Skin epidermis (tissue), 12 donors: ENCODE measurements at regions not wholly inside any gene's neighbourhood (a gene's known extent, or its start where the extent isn't known, plus 50 kb on each side); places are given as distances from the start of the nearest gene placed in this dataset.
A peak's percentile ranks its signal among the peaks of the same experiment; 100 is the strongest.

ENCODE experiments used
- H3K27ac ChIP-seq, 21 experiments: fragments of 200-600 bp; sonication (generic) in 11 of 21; one replicate each; pipeline ENCODE4 v1.5.0; 2020; ENCODE audit warnings: mild to moderate bottlenecking in 3 of 21, inconsistent platforms in 2 of 21, moderate library complexity in 2 of 21
- H3K4me3 ChIP-seq, 7 experiments: fragments of 200-600 bp; sonication (generic) in 2 of 7; one replicate each; pipeline ENCODE4 v1.5.0; 2020; ENCODE audit warnings: inconsistent platforms in 2 of 7, mild to moderate bottlenecking in 2 of 7, moderate library complexity in 1 of 7

DNA sequence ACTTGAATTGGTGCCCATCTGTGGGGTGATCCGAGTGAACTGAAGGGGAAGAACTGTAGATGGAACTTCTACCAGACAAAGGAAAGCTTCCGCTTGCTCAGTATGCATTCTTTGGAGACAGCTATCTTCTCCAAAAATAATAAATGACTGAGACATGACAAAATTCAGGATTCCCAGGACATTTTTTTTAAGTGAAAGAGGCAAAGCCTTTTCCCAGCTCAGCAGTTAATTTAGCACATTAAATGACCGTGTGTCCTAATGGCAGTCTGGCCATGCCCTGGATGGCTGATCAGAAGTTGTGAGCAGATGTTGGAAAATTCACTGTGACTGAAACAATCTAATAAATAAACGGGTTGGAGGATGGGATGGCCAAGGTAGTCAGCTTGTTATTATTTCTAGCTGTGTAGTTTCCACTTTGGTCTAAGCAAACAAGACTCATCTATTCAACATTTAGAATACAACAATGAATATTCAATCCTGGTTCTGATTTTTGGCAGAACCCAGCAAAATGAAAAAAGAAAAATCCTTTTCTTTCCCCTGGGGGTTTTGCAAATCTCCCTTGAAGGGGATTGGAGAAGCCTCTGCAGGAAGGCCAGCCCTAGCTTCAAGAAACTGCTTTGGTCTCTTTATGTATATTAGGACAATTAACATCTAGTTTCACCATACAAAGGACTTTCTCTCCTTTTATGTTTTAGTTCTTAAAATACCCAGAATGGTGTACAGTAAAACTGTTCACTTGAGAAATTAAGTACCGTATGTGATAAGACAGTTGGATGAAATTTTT, 540.9 kb upstream of the MDFIC2 start:
- H3K4me3 ChIP-seq: no peak overlapping the region
- H3K27ac ChIP-seq: no peak overlapping the region

DNA sequence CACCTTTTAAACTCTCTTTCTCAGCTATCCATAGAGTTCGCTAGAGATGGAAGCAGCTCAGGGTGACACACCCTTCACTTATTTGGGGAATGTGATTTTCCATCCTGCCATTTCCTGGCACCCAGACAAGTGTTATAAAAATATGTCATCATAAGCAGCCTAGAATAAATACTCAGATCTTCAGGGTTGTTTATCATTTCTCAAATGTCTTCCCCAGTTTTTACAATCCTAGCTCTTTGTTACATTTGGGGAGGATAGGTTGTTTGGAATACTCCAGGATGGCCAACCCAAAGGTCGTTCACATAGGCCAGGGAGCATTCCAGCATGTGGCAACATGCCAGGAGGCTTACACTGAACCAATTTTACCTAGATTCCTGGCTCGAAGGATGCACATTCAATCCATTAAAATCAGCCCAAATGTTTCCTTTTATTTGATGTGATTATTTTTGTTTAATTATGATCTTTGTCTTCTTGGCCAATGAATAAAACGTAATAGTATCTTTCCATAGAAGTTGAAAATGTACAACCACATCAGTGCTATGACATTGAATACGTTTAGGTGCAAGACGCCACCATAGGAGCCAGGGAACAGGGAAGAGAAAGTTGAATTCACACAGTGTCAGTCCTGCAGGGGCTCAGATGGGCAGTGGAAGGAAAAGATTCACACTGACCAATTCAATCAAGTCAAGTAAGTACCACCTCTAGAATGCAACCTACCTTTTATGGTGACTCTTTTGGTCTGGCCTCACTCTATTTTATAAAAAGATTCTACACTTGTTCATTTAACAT, 537.7 kb upstream of the MDFIC2 start:
- H3K27ac ChIP-seq: peak overlapping the region in 1 of 21 experiments; percentile 12

DNA sequence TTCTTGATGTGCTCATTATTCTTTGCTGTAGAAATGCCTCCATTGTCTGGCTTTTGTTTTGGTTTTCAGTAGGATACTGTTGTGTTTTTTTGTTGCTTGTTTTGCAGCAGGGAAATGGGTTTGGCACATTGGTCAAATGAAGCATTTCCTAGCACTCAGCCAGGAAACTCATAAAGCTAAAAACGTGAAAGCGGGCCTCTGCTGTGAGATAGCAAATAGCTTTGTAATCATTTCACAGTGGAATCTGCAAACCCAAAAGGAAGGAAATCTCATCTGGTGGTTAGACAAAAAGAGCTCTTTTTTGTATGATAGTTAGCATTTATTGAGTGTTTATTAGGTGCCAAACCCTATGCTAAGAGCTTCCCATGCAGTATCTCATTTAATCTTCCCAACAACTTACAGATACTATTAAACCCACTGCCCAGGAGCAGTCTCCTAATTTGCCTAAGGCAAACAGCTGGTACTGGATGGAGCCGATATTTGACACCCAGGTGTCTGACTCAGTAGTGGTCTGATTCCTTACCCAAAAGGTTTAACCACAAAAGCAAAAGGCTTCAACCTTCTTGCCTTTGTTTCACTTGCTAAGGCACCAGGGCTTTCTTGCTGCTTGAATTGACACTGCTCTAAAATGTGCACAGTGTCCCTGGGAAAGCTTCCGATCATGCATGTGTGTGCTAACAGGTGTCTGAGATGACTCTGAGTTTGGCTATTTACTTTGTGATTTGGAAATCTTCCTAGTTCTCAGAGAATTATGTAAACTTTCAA, 527.9 kb upstream of the MDFIC2 start:
- Histone ChIP-seq H3K27ac (no peak overlapping the region), H3K4me3 (no peak overlapping the region)

More for the DNA sequence above, 537.7 kb upstream of the MDFIC2 start:
- H3K4me3 ChIP-seq: no peak overlapping the region

DNA sequence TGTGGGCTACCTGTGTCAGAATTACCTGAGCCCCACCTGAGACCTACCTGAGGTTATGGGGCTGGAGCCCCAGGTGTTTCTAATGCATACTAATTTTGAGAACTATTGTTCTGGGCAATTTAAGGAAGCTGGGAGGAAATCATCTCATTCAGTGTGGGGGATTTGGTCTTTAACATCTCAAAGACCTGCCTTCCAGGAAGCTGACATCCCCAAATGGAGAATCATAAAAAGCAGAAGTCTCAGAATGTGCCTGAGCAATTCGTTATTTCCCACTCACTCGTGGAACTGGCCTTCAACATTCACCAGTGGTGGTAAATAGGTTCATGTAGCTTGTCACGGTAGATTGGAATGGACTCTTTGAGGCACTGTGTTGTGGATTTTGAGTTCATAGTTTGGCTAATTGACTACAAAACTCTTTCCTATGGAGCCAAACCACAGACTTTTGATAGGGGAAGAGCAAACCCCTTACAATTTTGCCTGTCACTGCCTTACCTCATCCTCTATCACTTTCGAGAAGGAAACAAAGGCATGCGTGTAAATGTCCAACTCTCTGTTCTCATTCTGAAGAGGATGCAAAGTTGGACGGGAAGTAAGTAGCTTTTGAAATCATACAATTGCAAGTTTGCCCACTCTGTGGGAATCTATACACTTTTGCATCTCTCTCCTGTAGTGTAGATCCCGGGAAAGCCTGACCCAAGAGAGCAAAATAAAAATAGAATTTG, 521.0 kb upstream of the MDFIC2 start:
- Histone ChIP-seq H3K4me3 (no peak overlapping the region), H3K27ac (peak overlapping the region in 9 of 21 experiments; percentile 11 to 79 (median 38))

DNA sequence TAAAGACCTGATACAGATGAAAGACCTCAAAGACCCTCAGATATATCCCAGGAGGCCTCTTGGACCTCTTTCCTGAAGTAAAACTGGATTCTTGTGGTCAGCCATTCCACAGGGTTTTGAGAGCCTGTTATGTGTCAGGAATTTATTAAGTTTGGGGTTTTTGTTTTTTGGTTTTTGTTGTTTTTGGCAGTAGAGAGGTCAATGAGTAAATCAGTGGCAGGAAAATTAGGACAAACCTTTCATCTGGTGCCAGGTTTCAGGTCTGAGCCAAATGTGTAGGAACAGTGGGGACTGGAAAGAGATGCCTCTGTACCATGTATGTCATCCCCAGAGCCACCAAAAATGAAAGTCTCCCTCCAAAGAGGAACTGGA, 520.4 kb upstream of the MDFIC2 start:
- H3K27ac ChIP-seq: peak overlapping the region in 11 of 21 experiments; percentile 11 to 79 (median 36)
- no peak overlapping the region for H3K4me3 ChIP-seq

DNA sequence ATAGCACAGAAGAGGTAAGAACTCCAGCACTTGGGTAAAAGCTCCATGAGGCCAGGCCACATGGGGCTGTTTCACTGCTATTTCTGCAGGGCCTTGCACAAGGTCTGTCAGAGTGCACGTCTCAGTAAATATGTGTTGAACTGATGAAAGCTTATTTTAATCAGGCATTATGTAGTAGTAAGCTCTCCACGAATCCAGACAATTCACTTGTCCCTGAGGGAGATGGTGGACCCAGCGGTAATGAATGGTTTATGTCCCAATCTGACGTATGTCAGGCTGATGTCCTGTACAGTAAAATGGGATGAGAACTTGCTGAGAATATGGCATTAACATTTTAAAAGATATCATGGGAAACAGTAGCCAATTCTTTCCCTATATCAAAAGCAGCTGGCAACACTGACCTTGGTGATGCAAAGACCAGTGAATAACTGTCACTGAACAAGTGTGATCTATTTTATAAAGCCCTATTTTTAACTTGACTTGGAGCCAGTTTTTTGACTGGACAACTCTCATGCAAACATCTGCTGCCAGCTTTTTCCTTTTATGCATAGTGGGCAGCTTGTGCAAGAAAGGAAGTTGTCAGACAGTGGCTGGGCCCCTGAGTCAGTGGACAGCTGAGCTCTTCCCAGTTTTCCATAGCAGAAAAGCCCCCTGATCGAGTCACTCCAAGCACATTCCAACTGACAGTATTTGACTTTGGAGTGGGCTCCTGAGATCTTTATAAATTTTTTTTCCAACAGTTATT, 519.8 kb upstream of the MDFIC2 start:
- no peak overlapping the region for H3K4me3 ChIP-seq
- H3K27ac ChIP-seq: peak overlapping the region in 10 of 21 experiments; percentile 11 to 79 (median 42)

DNA sequence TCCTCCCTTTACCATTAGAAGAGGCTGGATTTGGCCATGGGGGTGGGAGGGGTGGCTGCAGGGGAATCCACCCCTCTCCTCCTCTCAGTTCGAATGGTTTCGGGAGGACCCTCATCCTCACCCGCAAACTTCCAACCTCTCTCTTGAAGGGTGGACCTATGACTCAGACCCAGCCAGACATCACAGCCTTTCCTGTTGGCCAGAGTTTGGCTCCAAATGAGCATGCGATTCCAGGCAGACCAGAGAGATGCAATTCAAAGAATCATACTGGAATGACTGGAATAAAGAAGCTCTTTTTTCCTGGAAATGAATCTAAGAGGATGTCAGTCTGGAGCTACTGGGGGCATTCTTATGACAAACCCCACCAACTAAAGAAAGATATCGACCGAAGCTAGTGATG, 516.7 kb upstream of the MDFIC2 start:
- peak overlapping the region in 5 of 21 experiments; percentile 10 to 51 (median 32) for H3K27ac ChIP-seq
- H3K4me3 ChIP-seq: no peak overlapping the region

DNA sequence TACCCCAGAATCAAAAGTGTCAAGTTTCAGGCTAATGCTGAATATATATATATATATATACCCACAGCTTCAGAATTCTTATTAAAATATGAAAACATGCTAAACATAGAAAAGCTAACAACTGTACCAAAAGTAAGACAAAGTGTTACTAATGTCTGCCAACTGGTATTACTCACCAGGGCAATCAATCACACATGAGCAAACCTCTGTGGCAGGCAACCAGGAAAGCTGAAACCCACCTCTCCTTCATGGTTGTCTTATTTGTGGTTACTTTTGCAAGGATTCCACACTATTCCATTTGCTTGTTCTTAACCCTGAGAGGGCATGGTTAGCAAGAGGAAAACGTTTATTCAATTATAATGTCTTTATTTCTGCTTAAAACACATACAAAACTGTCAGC, 512.3 kb upstream of the MDFIC2 start:
- Histone ChIP-seq H3K27ac (peak overlapping the region in 1 of 21 experiments; percentile 4), H3K4me3 (no peak overlapping the region)

DNA sequence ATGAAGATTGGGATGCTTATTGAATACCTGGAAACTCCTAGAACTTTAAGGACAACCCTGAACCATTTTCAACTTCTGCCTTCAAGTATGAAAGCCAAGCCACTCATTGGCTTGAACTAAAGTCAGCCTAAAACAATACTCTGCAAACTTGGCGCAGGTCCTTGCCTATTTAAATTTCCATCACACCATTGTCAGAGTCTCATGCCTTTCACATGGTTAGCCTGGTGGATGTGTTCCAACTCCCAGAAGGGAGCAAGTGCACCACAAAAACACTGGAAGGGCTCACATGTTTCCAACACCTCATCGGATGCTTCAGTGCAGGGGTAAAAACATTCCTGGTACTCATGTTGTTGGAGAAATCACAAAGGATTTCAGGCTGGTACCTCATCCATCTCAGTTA, 511.6 kb upstream of the MDFIC2 start:
- no peak overlapping the region for H3K4me3 ChIP-seq
- peak overlapping the region in 1 of 21 experiments; percentile 4 for H3K27ac ChIP-seq

DNA sequence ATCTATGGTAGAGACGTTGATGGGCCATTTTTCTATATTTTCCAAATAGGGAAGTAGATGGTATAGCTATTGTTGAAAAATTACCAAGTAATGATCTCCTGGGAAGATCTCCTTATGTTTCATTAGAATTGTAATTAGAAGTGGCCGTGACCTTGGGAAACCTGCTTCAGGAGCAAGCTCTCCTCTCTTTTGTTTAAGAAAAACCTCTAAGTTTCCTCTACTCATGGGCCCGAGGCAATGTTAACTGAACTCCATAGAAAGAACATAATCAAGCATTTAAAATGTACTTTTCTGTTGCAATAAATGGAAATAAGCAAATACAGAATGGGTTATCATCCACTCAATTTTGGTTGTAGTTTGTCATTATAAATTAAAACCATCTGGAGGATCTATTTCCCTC, 511.2 kb upstream of the MDFIC2 start:
- Histone ChIP-seq H3K27ac (no peak overlapping the region), H3K4me3 (no peak overlapping the region)

DNA sequence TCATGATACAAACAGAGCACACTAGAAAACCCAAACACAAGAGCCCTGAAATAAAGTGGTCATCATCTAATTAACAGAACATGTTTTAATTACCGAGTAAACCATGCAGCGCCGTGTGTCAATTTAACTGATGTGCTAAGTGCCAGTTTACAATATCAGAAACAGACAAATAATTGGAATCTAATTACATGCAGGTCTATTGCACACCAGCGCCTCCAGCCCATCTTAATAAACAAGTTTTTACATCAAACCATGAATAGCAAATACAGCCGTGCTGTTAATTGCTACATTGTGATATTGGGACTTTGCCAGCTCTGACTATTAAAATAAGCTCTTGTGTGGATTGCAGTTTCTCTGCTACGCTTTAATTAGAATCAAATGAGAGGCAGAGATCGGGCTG, 510.2 kb upstream of the MDFIC2 start:
- no peak overlapping the region for H3K4me3 ChIP-seq
- H3K27ac ChIP-seq: no peak overlapping the region

DNA sequence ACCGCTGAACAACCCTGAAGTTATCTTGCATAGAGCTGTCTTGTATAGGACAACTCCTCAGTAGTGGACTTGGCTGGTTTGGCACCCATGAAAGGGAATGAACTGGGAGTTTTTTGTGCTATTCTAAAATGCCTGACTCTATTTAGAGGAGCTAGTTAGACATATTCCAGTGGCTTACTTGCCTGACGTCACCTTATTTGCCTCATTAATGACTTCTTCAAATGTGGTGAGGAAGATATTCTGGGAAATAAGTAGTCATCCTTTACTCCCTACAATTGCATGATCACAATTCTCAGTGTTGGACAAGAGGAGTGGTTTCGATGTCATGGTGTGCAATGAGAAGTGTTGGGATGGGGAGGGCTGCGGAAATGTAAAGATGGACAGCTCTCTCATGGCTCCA, 509.2 kb upstream of the MDFIC2 start:
- Histone ChIP-seq H3K27ac (no peak overlapping the region), H3K4me3 (no peak overlapping the region)

DNA sequence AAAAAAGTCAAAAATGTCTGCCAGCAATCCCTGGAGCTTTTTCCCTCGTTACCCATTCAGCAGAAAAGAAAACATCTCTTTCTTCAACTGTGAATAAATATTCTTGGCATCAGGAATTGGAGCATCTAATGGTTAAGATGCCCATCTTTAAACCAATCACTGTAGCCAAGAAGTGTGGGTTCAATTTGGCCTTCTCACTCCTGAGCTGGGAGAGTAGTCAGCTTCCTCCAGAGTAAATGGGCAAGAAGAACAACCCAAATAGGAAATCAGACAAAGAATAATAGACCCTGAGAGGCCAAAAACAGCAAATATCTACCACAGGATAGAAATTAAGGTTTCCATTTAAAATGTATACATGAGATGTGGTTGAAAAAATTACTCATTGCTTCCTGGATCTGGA, 508.0 kb upstream of the MDFIC2 start:
- H3K4me3 ChIP-seq: no peak overlapping the region
- no peak overlapping the region for H3K27ac ChIP-seq

DNA sequence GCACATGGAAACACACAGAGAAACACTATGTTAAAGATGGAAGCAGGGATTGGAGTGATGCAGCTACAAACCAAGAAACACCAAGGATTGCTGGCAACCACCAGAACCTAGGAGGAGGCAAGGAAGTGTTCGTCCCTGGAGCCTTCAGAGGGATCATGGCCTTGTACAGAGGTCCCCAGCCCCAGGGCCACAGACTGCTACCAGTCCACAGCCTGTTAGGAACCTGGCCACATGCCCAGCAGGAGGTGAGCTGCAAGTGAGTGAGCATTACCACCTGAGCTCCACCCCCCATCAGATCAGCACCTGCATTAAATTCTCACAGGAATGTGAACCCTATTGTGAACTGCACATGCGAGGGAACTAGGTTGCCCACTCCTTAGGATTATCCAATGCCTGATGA, 505.7 kb upstream of the MDFIC2 start:
- Histone ChIP-seq H3K27ac (no peak overlapping the region), H3K4me3 (no peak overlapping the region)

DNA sequence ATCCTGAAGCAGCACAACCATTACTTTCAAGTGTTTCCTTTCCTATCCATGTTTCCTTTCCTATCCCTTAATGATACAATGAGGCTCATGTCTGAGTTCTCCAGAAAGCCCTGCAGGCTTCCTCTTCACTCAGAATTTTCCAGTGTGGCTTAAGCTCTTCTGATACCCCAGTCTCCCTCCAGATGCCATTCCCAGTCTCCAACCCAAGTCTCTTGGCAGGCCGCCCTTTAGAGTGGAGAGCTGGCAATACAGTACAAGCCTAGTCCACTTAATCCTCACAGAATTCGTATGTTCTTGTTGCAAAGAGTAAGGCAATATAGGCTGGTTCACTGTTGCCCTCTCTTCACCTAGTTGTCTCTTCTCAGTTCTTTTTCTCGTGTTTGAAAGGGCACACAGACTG, 503.9 kb upstream of the MDFIC2 start:
- Histone ChIP-seq H3K4me3 (no peak overlapping the region), H3K27ac (no peak overlapping the region)

DNA sequence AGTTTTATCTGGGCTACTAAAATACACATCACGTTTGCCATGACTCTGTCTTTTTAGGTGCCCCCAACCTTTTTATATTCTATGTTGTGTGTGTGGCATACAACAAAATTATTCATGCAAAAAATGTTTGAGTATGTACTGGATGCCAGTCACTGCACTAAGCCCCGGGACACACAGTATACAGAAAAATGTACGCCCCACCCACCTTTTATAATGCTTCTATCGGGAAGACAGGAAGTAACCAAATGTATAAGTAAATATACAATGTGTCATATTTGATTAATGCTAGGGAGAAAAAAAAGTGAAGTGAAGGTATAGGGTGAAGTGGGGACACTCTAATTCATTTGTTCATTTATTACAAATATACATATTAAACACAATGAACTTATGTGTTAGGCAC, 503.4 kb upstream of the MDFIC2 start:
- H3K27ac ChIP-seq: no peak overlapping the region
- H3K4me3 ChIP-seq: no peak overlapping the region

DNA sequence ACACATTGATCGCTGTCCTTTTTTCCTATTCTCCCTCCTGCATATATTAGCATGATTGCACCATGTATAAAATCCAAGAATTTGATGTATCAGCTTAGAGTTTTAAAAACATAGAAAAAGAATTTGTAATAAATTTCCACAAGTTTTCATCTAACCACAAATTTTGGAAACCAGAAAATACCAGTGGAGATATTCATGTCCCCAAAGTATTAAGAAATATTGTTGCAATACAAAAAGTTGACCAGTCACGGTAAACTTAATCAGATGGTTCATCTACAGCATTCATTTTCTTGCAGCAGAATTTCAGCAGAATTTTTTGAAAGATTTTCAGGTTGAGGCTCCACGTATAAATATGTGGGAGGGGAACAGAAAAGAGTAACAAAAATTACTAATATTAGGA, 500.9 kb upstream of the MDFIC2 start:
- Histone ChIP-seq H3K4me3 (no peak overlapping the region), H3K27ac (peak overlapping the region in 3 of 21 experiments; percentile 40 to 47 (median 41))

DNA sequence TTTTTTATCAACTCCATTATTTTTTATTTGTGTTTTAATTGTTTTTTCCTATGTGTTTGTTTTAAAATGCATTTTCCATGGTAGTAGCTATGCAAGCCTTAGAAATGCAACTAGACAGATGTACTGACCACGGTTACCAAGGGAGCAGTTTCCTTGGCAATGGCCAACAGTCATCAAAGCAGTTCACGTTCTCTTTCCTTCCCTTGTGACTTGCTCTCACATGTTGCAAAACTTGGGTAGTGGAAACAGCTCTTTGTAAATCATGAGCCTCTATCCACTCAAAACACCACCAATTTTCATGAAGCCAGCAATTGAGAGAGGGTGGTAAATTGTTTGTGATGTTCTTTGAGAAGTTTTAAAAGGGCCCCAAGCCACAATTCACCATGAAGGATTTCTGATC, 499.4 kb upstream of the MDFIC2 start:
- Histone ChIP-seq H3K27ac (peak overlapping the region in 2 of 21 experiments; percentile 44 to 47), H3K4me3 (no peak overlapping the region)

DNA sequence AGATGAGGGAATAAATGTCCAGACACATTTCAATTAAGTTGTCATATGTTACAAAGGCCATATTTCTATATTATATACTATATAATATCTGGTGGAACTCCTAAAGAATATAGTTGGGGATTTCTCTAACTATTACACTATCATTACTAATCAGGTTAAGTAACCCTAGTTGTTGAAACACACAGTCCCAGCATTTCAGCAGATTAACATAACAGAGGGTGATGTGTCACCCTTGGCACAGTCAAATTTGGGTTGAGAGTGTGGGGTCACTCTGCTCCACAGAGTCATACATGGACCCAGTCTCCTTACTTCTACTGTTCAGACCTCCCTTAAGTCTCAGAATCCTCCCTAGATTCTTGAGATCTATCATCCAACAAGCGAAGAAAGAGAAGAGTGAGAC, 496.4 kb upstream of the MDFIC2 start:
- no peak overlapping the region for H3K27ac ChIP-seq

More for the DNA sequence above, 496.4 kb upstream of the MDFIC2 start:
- no peak overlapping the region for H3K4me3 ChIP-seq
